ENCODE measurements at regions not wholly inside any gene's neighbourhood (a gene's known extent, or its start where the extent isn't known, plus 50 kb on each side); places are given as distances from the start of the nearest gene placed in this dataset.

GRCh38 chr6:40640599-40641227 is 53.5 kb upstream of the LRFN2 start:
- TF ChIP-seq POLR2A (IDR thresholded peaks at IDR 0.05; ENCODE audit: low read depth, low read length) (no peak), POLR2AphosphoS5 (IDR thresholded peaks at IDR 0.05; ENCODE audit: low read depth, low read length) (no peak)
